ENCODE measurements at regions not wholly inside any gene's neighbourhood (a gene's known extent, or its start where the extent isn't known, plus 50 kb on each side); places are given as distances from the start of the nearest gene placed in this dataset.

DNA sequence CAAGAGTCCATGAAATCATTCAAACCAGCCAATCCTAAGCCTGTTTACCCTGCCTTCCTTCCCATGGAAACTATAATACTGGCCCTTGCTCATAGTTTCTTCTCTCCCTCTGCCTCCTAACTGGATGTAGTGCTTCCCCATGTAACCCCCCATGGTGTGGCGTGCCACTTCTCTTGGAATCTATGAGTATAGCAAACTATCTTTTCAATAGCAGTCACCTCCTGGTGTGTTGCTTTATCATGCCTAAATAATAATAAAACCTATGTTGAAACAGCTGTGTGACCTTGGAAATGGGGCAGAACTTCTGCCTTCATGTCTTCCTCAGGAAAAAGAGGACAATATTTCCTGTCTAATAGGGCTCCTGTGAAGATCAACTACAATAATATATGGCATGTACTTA, 234.8 kb upstream of the EDNRA start:
- TF ChIP-seq, protein P1, sequence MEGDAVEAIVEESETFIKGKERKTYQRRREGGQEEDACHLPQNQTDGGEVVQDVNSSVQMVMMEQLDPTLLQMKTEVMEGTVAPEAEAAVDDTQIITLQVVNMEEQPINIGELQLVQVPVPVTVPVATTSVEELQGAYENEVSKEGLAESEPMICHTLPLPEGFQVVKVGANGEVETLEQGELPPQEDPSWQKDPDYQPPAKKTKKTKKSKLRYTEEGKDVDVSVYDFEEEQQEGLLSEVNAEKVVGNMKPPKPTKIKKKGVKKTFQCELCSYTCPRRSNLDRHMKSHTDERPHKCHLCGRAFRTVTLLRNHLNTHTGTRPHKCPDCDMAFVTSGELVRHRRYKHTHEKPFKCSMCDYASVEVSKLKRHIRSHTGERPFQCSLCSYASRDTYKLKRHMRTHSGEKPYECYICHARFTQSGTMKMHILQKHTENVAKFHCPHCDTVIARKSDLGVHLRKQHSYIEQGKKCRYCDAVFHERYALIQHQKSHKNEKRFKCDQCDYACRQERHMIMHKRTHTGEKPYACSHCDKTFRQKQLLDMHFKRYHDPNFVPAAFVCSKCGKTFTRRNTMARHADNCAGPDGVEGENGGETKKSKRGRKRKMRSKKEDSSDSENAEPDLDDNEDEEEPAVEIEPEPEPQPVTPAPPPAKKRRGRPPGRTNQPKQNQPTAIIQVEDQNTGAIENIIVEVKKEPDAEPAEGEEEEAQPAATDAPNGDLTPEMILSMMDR (IDR thresholded peaks at IDR 0.05): no peak
- no peak for TF ChIP-seq POLR2A (IDR thresholded peaks at IDR 0.05)
